ENCODE measurements at regions not wholly inside any gene's neighbourhood (a gene's known extent, or its start where the extent isn't known, plus 50 kb on each side); places are given as distances from the start of the nearest gene placed in this dataset.

GRCh38 chr6:4636191-4636880, 139.9 kb upstream of the CDYL start:
- TF ChIP-seq CTCF (IDR thresholded peaks at IDR 0.05 in 8 of 11, conservative IDR thresholded peaks at IDR 0.05 in 3 of 11) (no peak), POLR2A (IDR thresholded peaks at IDR 0.05) (no peak)

All from spleen (tissue), 7 donors.